ENCODE measurements at regions not wholly inside any gene's neighbourhood (a gene's known extent, or its start where the extent isn't known, plus 50 kb on each side); places are given as distances from the start of the nearest gene placed in this dataset.

GRCh38 chrX:6693051-6693450 is 158.1 kb upstream of the VCX3A start:
- DNase-seq = no peak

- DNase-seq = no peak
These were observed 150.6 kb upstream of the VCX3A start for GRCh38 chrX:6685489-6685888.

DNA sequence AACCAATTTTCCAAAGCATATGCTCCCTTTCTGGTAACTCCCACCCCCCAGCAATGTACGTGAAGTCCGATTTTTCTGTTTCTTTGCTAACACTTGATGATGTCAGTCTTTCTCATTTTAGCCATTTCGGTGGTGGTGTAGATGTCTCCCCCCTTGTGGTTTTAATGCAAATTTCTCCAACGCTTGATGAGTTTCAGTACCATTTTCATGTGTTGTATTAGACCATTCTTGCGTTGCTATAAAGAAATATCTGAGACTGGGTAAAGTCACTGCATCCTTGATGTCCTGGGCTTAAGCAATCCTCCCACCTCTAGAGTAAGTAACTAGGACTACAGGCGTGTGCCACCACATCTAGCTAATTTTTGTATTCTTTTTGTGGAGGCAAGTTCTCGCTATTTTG is 148.4 kb upstream of the VCX3A start:
- no peak for DNase-seq

DNA sequence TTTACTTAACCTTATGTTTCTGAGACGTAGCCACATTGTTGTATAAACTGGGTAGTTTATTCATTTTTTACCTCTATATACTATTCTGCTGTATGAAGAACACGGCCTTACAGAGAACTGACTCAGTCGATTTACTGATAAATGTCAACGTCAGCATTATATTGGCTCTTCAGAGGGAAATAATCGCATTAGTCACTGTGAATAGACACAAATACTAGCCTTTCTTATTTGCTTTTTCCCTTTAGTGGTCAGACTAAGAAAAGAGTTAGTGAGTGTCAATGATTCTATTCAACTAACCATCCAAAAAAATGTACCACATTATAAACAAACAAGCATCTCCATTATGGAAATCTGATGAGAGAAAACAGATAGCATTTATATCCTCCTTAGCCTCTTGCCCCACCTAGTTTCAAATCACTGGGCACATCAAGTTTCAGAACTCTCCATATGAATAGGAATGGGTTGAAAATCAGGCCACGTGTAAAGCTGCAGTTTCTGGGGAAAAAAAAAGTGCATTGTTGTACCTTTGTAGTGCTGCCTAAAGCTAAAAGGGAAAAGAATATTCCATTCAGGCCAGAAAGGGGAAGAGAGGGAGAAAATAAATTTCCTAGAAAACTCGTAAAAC is 146.7 kb upstream of the VCX3A start:
- no peak for DNase-seq

- no peak for DNase-seq
These were observed 145.1 kb upstream of the VCX3A start for GRCh38 chrX:6679988-6680387.

GRCh38 chrX:6679550-6679949 is 144.6 kb upstream of the VCX3A start:
- no peak for DNase-seq

DNA sequence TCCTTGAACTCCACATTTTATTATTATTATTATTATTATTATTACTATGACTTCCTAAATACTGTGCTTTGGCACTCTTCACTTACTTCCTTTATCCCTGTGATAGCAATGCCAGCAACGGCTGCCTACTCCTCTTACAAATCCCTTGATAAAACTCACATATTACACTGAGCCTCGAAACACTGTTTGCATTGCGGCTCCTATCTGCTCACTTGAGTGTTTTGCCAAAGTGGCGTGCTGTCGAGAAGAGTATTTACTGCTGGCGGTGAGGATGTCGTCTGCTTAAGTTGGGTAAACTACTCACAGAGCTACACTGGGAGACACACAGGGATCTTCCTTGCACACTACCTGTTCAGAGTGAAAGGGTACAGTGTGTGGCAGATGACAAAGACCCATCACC is 143.4 kb upstream of the VCX3A start:
- no peak for DNase-seq

DNA sequence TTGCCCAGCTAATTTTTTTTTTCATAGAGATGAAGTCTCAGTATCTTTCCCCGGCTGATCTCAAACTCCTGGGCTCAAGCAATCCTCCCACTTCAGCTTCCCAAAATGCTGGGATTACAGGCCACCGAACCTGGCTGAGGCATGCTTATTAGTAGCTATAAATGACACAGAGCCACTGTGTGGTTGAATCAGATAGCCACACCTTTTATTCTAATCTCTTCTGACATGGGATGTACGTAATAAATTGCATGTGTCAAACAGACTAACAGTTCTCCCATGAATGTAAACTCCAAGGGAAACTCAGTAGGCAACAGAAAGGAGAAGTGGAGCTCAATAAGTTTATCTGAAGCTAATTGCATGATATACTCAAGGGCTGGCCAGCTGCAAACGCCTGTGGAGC is 139.8 kb upstream of the VCX3A start:
- DNase-seq = no peak

- peak; percentile 30 for DNase-seq
These were observed 132.3 kb upstream of the VCX3A start for GRCh38 chrX:6667048-6667768.

GRCh38 chrX:6666624-6667023 is 131.7 kb upstream of the VCX3A start:
- no peak for DNase-seq

DNA sequence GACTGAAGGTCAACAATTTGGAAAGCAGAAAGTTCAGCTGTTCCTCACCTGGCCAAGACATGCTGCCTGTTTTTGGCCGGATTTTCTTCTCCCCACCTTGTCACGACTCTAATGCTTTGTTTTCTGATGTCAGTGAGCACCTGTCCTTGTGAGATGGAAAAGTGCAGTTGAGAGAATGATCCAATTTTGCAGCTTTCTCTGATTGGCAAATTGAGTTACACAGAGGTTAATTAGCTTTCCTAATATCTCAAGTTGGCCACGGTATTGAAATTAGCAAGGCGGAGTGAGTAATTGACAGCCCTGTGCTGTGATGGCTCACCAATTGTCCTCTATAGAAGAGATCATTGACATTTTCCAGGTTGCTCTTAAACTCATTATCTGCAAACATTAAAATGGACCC is 126.8 kb upstream of the VCX3A start:
- no peak for DNase-seq

DNA sequence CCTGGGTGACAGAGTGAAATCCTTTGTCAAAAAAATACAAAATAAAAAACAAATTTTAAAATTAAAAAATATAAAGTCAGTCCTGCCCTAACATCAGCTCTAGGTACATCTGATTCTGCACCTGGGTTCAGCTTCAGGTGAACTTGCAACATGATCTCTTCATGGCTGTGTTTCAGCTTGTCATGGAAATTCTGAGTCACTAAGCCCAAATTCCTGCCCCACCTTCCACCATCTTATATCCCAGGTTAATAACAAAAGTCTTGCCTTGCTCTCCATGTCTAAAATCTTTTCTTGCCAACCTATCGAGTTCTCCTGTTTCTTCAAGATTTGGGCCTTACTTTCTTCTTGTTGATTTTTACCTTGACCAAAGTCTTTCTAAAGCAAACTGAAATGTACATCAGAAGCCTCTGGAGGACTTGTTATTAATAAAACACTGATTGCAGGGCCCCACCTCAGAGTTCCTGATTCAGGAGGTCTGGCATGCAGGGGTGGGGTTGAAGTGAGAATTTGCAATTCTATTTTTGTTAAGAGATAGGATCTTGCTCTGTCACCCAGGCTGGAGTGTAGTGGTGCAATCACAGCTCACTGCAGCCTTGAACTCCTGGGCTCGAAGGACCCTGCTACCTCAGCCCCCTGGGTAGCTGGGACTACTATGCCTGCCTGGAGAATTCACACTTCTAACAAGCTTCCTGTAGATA is 125.8 kb upstream of the VCX3A start:
- DNase-seq = no peak

DNA sequence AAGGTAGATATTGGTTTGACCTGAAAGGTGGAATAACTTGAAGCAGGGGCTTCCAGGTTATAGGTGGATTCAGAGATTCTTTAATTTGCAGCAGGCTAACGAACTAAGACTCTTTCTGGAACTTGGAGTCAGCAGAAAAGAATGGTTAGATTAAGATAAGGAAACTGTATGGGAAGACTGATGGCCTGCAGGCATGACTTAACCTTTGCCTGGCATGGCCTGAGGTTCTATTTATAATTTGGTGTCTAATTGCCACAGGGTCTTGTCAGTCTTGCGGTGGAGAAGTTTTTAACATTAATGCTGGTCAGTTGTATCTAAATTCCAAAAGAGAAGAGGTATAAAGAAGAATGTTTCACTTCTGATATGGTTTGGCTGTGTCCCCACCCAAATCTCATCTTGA is 110.3 kb upstream of the VCX3A start:
- DNase-seq = no peak

DNA sequence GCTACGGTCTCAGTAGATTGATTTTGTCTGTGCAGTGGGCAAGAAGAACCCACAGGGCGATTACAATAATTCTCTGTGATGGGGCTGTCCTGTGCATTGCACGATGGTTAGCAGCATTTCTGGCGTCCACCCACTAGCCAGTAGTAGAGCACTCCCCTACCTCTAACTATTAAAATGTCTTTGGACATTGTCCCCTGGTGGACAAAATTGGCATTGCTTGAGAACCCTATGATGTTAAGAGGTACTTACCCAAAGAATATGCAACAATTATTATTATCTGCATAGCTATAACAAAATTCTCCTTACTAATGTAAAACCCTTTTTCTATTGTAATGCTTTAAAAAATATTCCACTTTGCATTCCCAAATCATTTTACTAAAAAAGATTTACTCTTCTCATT is 109.5 kb upstream of the VCX3A start:
- peak; percentile 8 for DNase-seq

- no peak for DNase-seq
These were observed 105.8 kb upstream of the VCX3A start for GRCh38 chrX:6640727-6641126.

DNA sequence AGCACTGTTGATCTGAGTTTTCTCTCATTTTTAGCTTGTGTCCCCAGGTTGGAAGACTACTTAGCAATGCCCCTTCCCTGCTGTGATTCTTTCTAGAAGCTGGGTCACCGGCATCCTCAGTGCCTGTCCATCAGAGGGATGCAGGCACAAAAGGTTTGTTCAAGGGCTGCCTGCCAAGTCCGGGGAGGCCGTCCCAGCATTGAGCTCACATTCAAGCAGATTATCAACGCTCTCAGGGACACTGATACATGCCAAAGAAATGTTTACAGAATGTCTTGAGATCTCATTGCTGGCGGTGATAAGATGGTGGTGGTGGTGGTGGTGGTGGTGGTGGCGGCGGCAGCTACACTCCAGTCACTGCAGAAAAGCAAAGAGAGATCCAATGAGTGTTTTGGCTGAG is 79.6 kb upstream of the VCX3A start:
- DNase-seq = no peak

GRCh38 chrX:6599230-6599860 is 64.4 kb upstream of the VCX3A start:
- no peak for DNase-seq

Data from NCI-H69 (cell line).